ENCODE measurements at regions not wholly inside any gene's neighbourhood (a gene's known extent, or its start where the extent isn't known, plus 50 kb on each side); places are given as distances from the start of the nearest gene placed in this dataset.

DNA sequence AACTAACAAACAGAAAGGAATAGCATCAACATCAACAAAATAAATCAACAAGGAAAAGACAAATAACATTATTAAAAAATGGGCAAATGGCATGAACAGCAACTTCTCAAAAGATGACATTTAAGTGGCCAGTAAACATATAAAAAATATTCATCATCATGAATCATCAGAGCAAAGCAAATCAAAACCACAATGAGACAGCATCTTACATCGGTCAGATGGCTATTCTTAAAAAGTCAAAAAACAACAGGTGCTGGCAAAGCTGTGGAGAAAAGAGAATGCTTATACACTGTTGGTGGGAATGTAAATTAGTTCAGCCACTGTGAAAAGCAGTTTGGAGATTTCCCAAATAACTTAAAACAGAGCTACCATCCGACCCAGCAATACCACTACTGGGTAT lies 327.1 kb downstream of the CMPK2 start:
- in situ Hi-C loops (cut with MboI; ENCODE audit: low pct_unique_long_range_greater_than_20kb, low sequenced_read_pairs, unreplicated experiment), result no loop called here
- TF ChIP-seq, protein P1, sequence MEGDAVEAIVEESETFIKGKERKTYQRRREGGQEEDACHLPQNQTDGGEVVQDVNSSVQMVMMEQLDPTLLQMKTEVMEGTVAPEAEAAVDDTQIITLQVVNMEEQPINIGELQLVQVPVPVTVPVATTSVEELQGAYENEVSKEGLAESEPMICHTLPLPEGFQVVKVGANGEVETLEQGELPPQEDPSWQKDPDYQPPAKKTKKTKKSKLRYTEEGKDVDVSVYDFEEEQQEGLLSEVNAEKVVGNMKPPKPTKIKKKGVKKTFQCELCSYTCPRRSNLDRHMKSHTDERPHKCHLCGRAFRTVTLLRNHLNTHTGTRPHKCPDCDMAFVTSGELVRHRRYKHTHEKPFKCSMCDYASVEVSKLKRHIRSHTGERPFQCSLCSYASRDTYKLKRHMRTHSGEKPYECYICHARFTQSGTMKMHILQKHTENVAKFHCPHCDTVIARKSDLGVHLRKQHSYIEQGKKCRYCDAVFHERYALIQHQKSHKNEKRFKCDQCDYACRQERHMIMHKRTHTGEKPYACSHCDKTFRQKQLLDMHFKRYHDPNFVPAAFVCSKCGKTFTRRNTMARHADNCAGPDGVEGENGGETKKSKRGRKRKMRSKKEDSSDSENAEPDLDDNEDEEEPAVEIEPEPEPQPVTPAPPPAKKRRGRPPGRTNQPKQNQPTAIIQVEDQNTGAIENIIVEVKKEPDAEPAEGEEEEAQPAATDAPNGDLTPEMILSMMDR (IDR thresholded peaks at IDR 0.05; ENCODE audit: extremely low read depth, insufficient read depth, missing control alignments), result no peak
- DNase-seq (ENCODE audit: low spot score), result no peak

- in situ Hi-C loops (cut with MboI; ENCODE audit: low pct_unique_long_range_greater_than_20kb, low sequenced_read_pairs, unreplicated experiment), result no loop called here
- TF ChIP-seq, protein P1 (IDR thresholded peaks at IDR 0.05; ENCODE audit: extremely low read depth, insufficient read depth, missing control alignments), result no peak
- DNase-seq (ENCODE audit: low spot score), result no peak
Measured at GRCh38 chr2:6545336-6545735, 320.4 kb downstream of the CMPK2 start.

DNA sequence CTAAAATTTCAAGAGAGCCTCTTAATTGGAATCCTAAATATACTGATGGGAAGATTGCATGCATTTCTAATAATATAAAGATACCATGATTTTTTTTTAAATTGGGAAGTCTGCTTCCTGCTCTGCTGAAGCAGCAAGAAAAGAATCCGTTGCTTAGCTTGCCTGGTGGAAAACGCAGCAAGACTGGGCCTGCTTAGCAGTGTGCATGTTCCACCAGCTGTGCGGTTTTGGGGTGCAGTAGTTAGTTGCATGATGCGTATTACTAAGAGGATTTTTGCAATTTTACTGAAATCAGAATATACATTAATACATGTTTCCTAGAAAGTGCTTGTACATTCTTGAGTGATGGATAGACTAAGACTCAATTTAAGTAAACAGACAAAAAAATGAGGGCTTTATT lies 319.9 kb downstream of the CMPK2 start:
- no peak for DNase-seq (ENCODE audit: low spot score)
- in situ Hi-C loops (cut with MboI; ENCODE audit: low pct_unique_long_range_greater_than_20kb, low sequenced_read_pairs, unreplicated experiment), result no loop called here
- TF ChIP-seq, protein P1 (IDR thresholded peaks at IDR 0.05; ENCODE audit: extremely low read depth, insufficient read depth, missing control alignments), result no peak

DNA sequence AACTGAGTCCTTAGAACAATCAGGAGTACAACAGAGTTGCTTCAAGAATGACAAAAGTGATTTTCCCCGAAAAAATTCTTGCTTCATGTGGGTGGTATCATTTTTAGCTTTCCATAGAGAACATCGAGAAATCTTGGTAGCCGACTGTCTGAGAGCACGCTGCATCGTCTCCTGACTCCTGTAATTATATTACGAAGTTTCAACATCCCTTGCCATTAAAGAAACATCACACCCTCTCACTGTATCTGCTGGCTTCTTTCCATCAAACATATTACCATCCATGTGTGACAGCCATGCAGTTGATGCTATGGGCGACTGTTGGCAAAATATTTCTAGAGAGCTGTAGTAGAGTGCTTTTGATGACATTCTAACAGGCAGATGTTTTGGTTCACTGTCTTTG lies 311.2 kb downstream of the CMPK2 start:
- TF ChIP-seq, protein P1 (IDR thresholded peaks at IDR 0.05; ENCODE audit: extremely low read depth, insufficient read depth, missing control alignments), result no peak
- in situ Hi-C loops (cut with MboI; ENCODE audit: low pct_unique_long_range_greater_than_20kb, low sequenced_read_pairs, unreplicated experiment), result no loop called here
- no peak for DNase-seq (ENCODE audit: low spot score)

DNA sequence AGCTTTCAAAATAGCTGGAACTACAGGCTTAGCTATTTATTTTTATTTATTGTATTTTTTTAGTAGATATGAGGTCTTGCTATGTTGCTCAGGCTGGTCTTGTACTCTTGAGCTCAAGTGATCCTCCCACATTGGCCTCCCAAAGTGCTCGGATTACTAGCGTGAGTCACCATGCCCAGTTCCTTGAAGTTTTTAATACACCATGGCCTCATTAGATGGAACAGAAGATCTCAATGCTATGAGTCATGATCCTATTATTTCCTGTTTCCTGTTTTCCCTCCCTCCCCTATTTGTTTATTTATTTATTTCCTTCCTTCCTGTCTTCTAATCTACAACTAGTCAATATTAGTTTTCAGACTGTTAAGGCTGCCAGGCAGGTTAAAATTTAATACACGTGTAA lies 309.0 kb downstream of the CMPK2 start:
- TF ChIP-seq, protein P1 (IDR thresholded peaks at IDR 0.05; ENCODE audit: extremely low read depth, insufficient read depth, missing control alignments), result no peak
- no peak for DNase-seq (ENCODE audit: low spot score)
- in situ Hi-C loops (cut with MboI; ENCODE audit: low pct_unique_long_range_greater_than_20kb, low sequenced_read_pairs, unreplicated experiment), result no loop called here

- TF ChIP-seq, protein P1 (IDR thresholded peaks at IDR 0.05; ENCODE audit: extremely low read depth, insufficient read depth, missing control alignments), result no peak
- in situ Hi-C loops (cut with MboI; ENCODE audit: low pct_unique_long_range_greater_than_20kb, low sequenced_read_pairs, unreplicated experiment), result no loop called here
- DNase-seq (ENCODE audit: low spot score), result no peak
Measured at GRCh38 chr2:6557737-6558136, 308.0 kb downstream of the CMPK2 start.

DNA sequence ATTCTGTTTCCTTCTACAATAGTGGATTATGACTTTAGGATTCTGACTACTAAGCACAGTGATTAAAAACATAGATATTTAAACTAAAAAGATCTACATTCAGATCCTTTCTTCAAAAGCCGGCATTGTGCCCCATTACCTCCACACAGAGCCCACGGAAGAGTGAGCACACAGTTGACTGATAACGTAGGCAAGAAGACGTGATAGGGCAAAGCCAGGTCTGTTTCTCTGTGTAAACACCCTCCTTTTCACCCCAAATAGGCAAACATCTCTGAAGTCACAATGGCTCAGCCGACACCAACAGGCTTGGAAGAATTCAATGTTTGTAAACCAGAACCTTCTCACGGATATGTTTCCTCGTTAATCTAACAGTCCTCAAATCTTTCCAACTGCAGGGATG lies 302.9 kb downstream of the CMPK2 start:
- TF ChIP-seq, protein P1 (IDR thresholded peaks at IDR 0.05; ENCODE audit: extremely low read depth, insufficient read depth, missing control alignments), result no peak
- no peak for DNase-seq (ENCODE audit: low spot score)
- in situ Hi-C loops (cut with MboI; ENCODE audit: low pct_unique_long_range_greater_than_20kb, low sequenced_read_pairs, unreplicated experiment), result no loop called here

Measured in GM13977 (cell line).